A549 (cell line): ENCODE measurements at regions not wholly inside any gene's neighbourhood (a gene's known extent, or its start where the extent isn't known, plus 50 kb on each side); places are given as distances from the start of the nearest gene placed in this dataset.
A peak's percentile ranks its signal among the peaks of the same experiment; 100 is the strongest.

Experiments used
- ATAC-seq, 2 experiments: fragments of 200-7000 bp in 1 of 2; fragments of >200 bp in 1 of 2; cut with Nextera tagmentation in 1 of 2; cut with Tn5 transposase in 1 of 2; 3 replicates each; pipeline versions ENCODE4 v1.8.0 to v1.9.1; 2018 to 2020; ENCODE audit warnings: mild to moderate bottlenecking in 1 of 2, moderate library complexity in 1 of 2
- CTCF ChIA-PET: fragments of 300-600 bp; sonication (Branson Sonifier 250); formaldehyde crosslinking; extraction: SDS; loops from one replicate; lab custom pipeline; 2021; ENCODE audit warnings: antibody characterized with exemption, inconsistent platforms; lab: Yijun Ruan, JAX
- POLR2A ChIA-PET: fragments of 350-600 bp; formaldehyde crosslinking; extraction: SDS; loops from one replicate; lab custom pipeline; 2021; ENCODE audit warnings: antibody characterized with exemption, inconsistent platforms; lab: Yijun Ruan, JAX
- DNase-seq, 2 experiments: peaks; one replicate each; pipeline versions ENCODE4 v3.0.0 to v3.0.0-alpha.2; 2011 to 2016; ENCODE audit warnings: low read depth in 1 of 2, low spot score in 1 of 2
- FAIRE-seq: peaks from 2 replicates; lab custom pipeline; 2011; peaks lifted over from hg19 to GRCh38; lab: Jason Lieb, UNC
- H3K27ac ChIP-seq, 2 experiments: fragments of >200 bp; sonication (Bioruptor Twin); formaldehyde crosslinking; 3 replicates each; pipeline ENCODE4 v1.5.1; 2016 to 2017
- H3K4me1 ChIP-seq: fragments of >200 bp; sonication (Bioruptor Twin); formaldehyde crosslinking; 3 replicates; pipeline ENCODE4 v1.6.1; 2016
- H3K4me2 ChIP-seq: fragments of >200 bp; sonication (Bioruptor Twin); formaldehyde crosslinking; 3 replicates; pipeline ENCODE4 v1.6.1; 2016
- H3K4me3 ChIP-seq: fragments of >200 bp; sonication (Bioruptor Twin); formaldehyde crosslinking; 3 replicates; pipeline ENCODE4 v1.5.1; 2016
- H3K9me3 ChIP-seq: fragments of >200 bp; sonication (Bioruptor Twin); formaldehyde crosslinking; 3 replicates; pipeline ENCODE4 v1.6.1; 2016
- ATOH8 ChIP-seq: fragments of 250-450 bp; sonication (Bioruptor Pico); IDR thresholded peaks from 2 replicates; pipeline ENCODE4 v1.5.0; 2020; ENCODE audit warnings: low read depth, mild to moderate bottlenecking, moderate library complexity
- CBX8 ChIP-seq: fragments of 200-600 bp; sonication (generic); IDR thresholded peaks from 2 replicates; pipeline ENCODE4 v1.6.1; 2016
- EHMT2 ChIP-seq: fragments of 200-600 bp; sonication (generic); IDR thresholded peaks from 2 replicates; pipeline ENCODE4 v1.6.1; 2016; ENCODE audit warnings: antibody characterized with exemption, low read depth, mild to moderate bottlenecking, moderate library complexity
- ESRRA ChIP-seq: fragments of 150-350 bp; IDR thresholded peaks from 2 replicates; pipeline ENCODE4 v1.6.1; 2014; ENCODE audit warnings: mild to moderate bottlenecking, low read length, borderline replicate concordance
- FOSL2 ChIP-seq, 2 experiments: fragments of 450-650 bp in 1 of 2; fragments of >200 bp in 1 of 2; sonication (Bioruptor Twin) in 1 of 2; formaldehyde crosslinking; IDR thresholded peaks; 2 replicates each; pipeline versions ENCODE4 v1.5.0 to v1.6.1; 2016 to 2020; ENCODE audit warnings: mild to moderate bottlenecking in 1 of 2, moderate library complexity in 1 of 2
- HEYL ChIP-seq: fragments of 250-450 bp; sonication (Bioruptor Pico); IDR thresholded peaks from 2 replicates; pipeline ENCODE4 v1.8.0; 2021; ENCODE audit warnings: mild to moderate bottlenecking, moderate library complexity
- HOXB13 ChIP-seq: fragments of 250-450 bp; sonication (Bioruptor Pico); IDR thresholded peaks from 2 replicates; pipeline ENCODE4 v1.5.0; 2020; ENCODE audit warnings: low read depth, mild to moderate bottlenecking, moderate library complexity
- HOXB5 ChIP-seq: fragments of 250-450 bp; sonication (Bioruptor Pico); IDR thresholded peaks from 2 replicates; pipeline ENCODE4 v1.5.0; 2020; ENCODE audit warnings: mild to moderate bottlenecking, moderate library complexity
- JUN ChIP-seq, 2 experiments: fragments of >200 bp; sonication (Bioruptor Twin); formaldehyde crosslinking; IDR thresholded peaks; 2 replicates in 1 of 2; 3 replicates in 1 of 2; pipeline ENCODE4 v1.6.1; 2016 to 2017
- JUNB ChIP-seq: fragments of >200 bp; sonication (Bioruptor Twin); formaldehyde crosslinking; IDR thresholded peaks from 2 replicates; pipeline ENCODE4 v1.6.1; 2016
- KDM1A ChIP-seq: fragments of 200-600 bp; sonication (generic); IDR thresholded peaks from 2 replicates; pipeline ENCODE4 v1.6.1; 2016; ENCODE audit warnings: low read depth, mild to moderate bottlenecking
- MAFK ChIP-seq: fragments of 450-650 bp; IDR thresholded peaks from 2 replicates; pipeline ENCODE4 v1.6.1; 2014; ENCODE audit not compliant: partially characterized antibody
- NR3C1 ChIP-seq: fragments of >200 bp; sonication (Bioruptor Twin); formaldehyde crosslinking; IDR thresholded peaks from 3 replicates; pipeline ENCODE4 v1.6.1; 2017
- PHF8 ChIP-seq: fragments of 200-600 bp; sonication (generic); IDR thresholded peaks from 2 replicates; pipeline ENCODE4 v1.6.1; 2016; ENCODE audit warnings: low read depth, mild to moderate bottlenecking, antibody characterized with exemption, moderate library complexity, borderline replicate concordance
- RARB ChIP-seq: fragments of 250-450 bp; sonication (Bioruptor Pico); IDR thresholded peaks from 2 replicates; pipeline ENCODE4 v1.8.0; 2021; ENCODE audit warnings: mild to moderate bottlenecking, moderate library complexity
- RFX5 ChIP-seq: fragments of 450-650 bp; IDR thresholded peaks from 2 replicates; pipeline ENCODE4 v1.7.1; 2014; ENCODE audit warnings: antibody characterized with exemption, mild to moderate bottlenecking, moderate library complexity
- SMC3 ChIP-seq: fragments of >200 bp; sonication (Bioruptor Twin); formaldehyde crosslinking; IDR thresholded peaks from 3 replicates; pipeline ENCODE4 v1.6.1; 2018; ENCODE audit warnings: inconsistent platforms
- TP53 ChIP-seq: fragments of 250-450 bp; sonication (Bioruptor Pico); IDR thresholded peaks from 2 replicates; pipeline ENCODE4 v1.5.0; 2021; ENCODE audit warnings: mild to moderate bottlenecking, moderate library complexity
- USF2 ChIP-seq: fragments of 450-650 bp; IDR thresholded peaks from 2 replicates; pipeline ENCODE4 v1.6.1; 2014; ENCODE audit warnings: antibody characterized with exemption
- ZSCAN20 ChIP-seq: fragments of 250-450 bp; sonication (Bioruptor Pico); IDR thresholded peaks from 2 replicates; pipeline ENCODE4 v1.8.0; 2022; ENCODE audit warnings: mild to moderate bottlenecking, moderate library complexity
- WGBS: methylation state at CpG from one replicate; pipeline ENCODE4 v1.1.6; 2017; ENCODE audit errors: missing lambda C conversion rate; 5-methylcytosine and 5-hydroxymethylcytosine counted together
- TF ChIP-seq, protein P1 (sequence below): fragments of >200 bp; sonication (Bioruptor Twin); formaldehyde crosslinking; IDR thresholded peaks from 2 replicates; pipeline ENCODE4 v1.6.1; 2016
- TF ChIP-seq, protein P2 (sequence below): fragments of >200 bp; sonication (Bioruptor Twin); formaldehyde crosslinking; IDR thresholded peaks from 3 replicates; pipeline ENCODE4 v1.5.1; 2016

DNA sequence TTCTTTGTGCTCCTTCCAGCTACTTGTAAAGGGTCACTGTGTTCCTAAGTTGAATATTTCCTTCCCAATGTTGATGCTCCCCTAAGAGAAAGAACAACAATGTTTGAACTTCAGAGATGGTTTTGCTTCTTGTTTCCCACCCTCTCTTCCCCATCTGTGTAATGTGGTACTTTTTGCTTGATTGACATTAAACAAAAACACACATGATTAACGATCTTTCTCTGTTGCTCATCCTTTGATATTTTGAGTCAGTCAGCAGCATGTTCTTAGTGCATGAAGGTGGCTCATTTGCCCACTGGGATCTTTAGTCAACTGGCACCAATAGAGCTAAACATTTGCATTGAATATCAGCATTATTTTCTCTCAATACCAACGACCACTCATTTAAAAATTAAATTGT is 313.0 kb upstream of the RIOK2 start:
- DNase-seq (no peak), FAIRE-seq (peak; percentile 46), ATAC-seq (no peak)
- no peak overlapping the region for H3K4me3 ChIP-seq
- no peaks in the 10 kb centered on the region for H3K9me3 ChIP-seq
- TF ChIP-seq ATOH8 (CRISPR knock-in tag) (no peak), JUNB (no peak), KDM1A (no peak), CBX8 (no peak), JUN (IDR thresholded peaks at IDR 0.05) (no peak), TP53 (CRISPR knock-in tag) (no peak), SMC3 (no peak), USF2 (no peak), FOSL2 (IDR thresholded peaks at IDR 0.05) (no peak), FOSL2 (CRISPR knock-in tag; IDR thresholded peaks at IDR 0.05) (no peak), RARB (no peak), HOXB5 (CRISPR knock-in tag) (no peak), MAFK (no peak)
- TF ChIP-seq, protein P1, sequence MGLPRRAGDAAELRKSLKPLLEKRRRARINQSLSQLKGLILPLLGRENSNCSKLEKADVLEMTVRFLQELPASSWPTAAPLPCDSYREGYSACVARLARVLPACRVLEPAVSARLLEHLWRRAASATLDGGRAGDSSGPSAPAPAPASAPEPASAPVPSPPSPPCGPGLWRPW, result no peak
- H3K4me1 ChIP-seq, result no peaks in the 10 kb centered on the region
- CTCF ChIA-PET, result interaction anchor here (0.7 kb wide), 1 partner anchor 1023 kb away, joined by 3 read pairs; no protein-coding TSS in a partner anchor
- no peak overlapping the region for H3K4me2 ChIP-seq
- 7% methylated on average over 2 of the region's 2 CpGs for WGBS
- no peak overlapping the region for H3K27ac ChIP-seq
- POLR2A ChIA-PET, result no interaction called here

DNA sequence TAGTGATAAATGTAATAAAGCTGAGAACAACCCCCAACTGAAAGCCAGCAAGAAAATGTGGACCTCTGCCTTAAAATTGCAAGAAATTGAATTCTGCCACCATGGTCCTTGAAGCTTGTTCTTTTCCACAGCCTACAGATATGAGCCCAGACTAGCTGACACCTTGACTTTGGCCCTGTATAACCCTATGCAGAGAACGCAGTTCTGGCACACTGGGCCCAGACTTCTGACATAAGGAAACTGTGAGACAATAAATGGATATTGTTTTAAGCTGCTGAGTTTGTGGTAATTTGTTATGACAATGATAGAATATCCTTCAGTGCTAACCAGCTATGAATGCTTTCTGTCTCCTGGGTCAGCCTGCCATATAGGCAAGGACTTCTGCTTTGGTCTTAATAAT is 315.6 kb upstream of the RIOK2 start:
- Histone ChIP-seq H3K9me3 (no peaks in the 10 kb centered on the region), H3K4me2 (no peak overlapping the region), H3K4me1 (no peaks in the 10 kb centered on the region), H3K4me3 (no peak overlapping the region), H3K27ac (no peak overlapping the region)
- ATAC-seq (no peak), DNase-seq (no peak), FAIRE-seq (no peak)
- no peak for TF ChIP-seq RARB
- TF ChIP-seq HEYL (CRISPR knock-in tag), result no peak
- no peak for TF ChIP-seq RFX5
- WGBS, result 32% methylated on average over 1 of the region's 1 CpG
- CTCF ChIA-PET, result interaction anchor here (1.1 kb wide), 1 partner anchor 13 kb away, joined by 3 read pairs; no protein-coding TSS in a partner anchor
- POLR2A ChIA-PET, result no interaction called here

DNA sequence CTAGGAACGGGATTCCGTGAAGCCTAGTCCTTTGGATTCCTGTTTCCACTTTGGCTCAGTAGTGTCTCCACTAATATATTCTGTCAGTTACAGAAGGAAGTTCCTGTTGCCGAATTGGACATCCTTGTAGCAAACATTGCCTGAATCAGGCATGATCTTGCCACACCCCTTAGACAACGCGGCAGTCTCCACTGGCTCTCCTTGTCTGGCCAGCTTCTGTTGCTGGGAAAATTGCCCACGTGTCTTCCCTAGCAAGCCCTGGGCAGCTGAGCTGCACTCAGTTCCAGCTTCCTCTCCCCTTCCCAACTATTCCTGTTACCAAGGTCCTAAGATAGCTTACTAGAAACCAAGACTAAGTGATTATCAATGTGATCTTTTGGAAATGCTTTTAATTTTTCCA is 316.6 kb upstream of the RIOK2 start:
- TF ChIP-seq ESRRA, result no peak
- no peak for TF ChIP-seq RARB
- TF ChIP-seq, protein P2, sequence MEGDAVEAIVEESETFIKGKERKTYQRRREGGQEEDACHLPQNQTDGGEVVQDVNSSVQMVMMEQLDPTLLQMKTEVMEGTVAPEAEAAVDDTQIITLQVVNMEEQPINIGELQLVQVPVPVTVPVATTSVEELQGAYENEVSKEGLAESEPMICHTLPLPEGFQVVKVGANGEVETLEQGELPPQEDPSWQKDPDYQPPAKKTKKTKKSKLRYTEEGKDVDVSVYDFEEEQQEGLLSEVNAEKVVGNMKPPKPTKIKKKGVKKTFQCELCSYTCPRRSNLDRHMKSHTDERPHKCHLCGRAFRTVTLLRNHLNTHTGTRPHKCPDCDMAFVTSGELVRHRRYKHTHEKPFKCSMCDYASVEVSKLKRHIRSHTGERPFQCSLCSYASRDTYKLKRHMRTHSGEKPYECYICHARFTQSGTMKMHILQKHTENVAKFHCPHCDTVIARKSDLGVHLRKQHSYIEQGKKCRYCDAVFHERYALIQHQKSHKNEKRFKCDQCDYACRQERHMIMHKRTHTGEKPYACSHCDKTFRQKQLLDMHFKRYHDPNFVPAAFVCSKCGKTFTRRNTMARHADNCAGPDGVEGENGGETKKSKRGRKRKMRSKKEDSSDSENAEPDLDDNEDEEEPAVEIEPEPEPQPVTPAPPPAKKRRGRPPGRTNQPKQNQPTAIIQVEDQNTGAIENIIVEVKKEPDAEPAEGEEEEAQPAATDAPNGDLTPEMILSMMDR, result no peak
- no peak for TF ChIP-seq ZSCAN20 (CRISPR knock-in tag)
- TF ChIP-seq EHMT2, result no peak
- TF ChIP-seq NR3C1, result no peak
- TF ChIP-seq HOXB13, result no peak
- TF ChIP-seq PHF8, result no peak

More for the DNA sequence above, 316.6 kb upstream of the RIOK2 start:
- FAIRE-seq (no peak), ATAC-seq (no peak), DNase-seq (no peak)
- Histone ChIP-seq H3K9me3 (no peaks in the 10 kb centered on the region), H3K4me3 (no peak overlapping the region), H3K4me1 (no peaks in the 10 kb centered on the region), H3K27ac (no peak overlapping the region), H3K4me2 (no peak overlapping the region)
- CTCF ChIA-PET, result no interaction called here
- POLR2A ChIA-PET, result no interaction called here
- 43% methylated on average over 6 of the region's 6 CpGs for WGBS
